CD14-positive monocyte (primary cell): ENCODE measurements at regions not wholly inside any gene's neighbourhood (a gene's known extent, or its start where the extent isn't known, plus 50 kb on each side); places are given as distances from the start of the nearest gene placed in this dataset.

Experiments used
- DNase-seq, 3 donors: peaks; one replicate each; pipeline ENCODE4 v3.0.0-alpha.2; 2011 to 2022
- H2AFZ ChIP-seq: 2 replicates; pipeline ENCODE4 v1.6.0; 2012; ENCODE audit warnings: mild to moderate bottlenecking, low read depth, low read length, inconsistent platforms; ENCODE audit not compliant: insufficient read depth, poor library complexity, severe bottlenecking
- H3K27ac ChIP-seq, 2 donors: 1 replicate in 1 of 2; 2 replicates in 1 of 2; pipeline ENCODE4 v1.5.1; 2012 to 2013; ENCODE audit warnings: low read length in 2 of 2, control low read depth in 1 of 2, inconsistent platforms in 1 of 2, low read depth in 1 of 2, mild to moderate bottlenecking in 1 of 2
- H3K27me3 ChIP-seq, 2 donors: one replicate each; pipeline versions ENCODE4 v1.6.0 to v1.6.1; 2011 to 2013; ENCODE audit warnings: low read length in 2 of 2; ENCODE audit not compliant: control insufficient read depth in 2 of 2, insufficient read depth in 2 of 2
- H3K36me3 ChIP-seq, 2 donors: replicated peaks in 1 of 2; 1 replicate in 1 of 2; 2 replicates in 1 of 2; pipeline versions ENCODE4 v1.5.1 to v1.6.1; 2012 to 2013; ENCODE audit warnings: low read length in 2 of 2, control low read depth in 1 of 2, inconsistent platforms in 1 of 2, mild to moderate bottlenecking in 1 of 2; ENCODE audit not compliant: insufficient read depth in 2 of 2, control insufficient read depth in 1 of 2
- H3K4me1 ChIP-seq, 2 donors: 1 replicate in 1 of 2; 2 replicates in 1 of 2; pipeline versions ENCODE4 v1.5.1 to v1.6.1; 2012 to 2013; ENCODE audit warnings: low read length in 2 of 2, control low read depth in 1 of 2, inconsistent platforms in 1 of 2, mild to moderate bottlenecking in 1 of 2, moderate library complexity in 1 of 2; ENCODE audit not compliant: insufficient read depth in 2 of 2, control insufficient read depth in 1 of 2
- H3K4me2 ChIP-seq: replicated peaks from 2 replicates; pipeline ENCODE3; 2012; ENCODE audit warnings: low read length, moderate library complexity, mild to moderate bottlenecking; ENCODE audit not compliant: poor library complexity, severe bottlenecking; ENCODE audit errors: extremely low read depth
- H3K4me3 ChIP-seq, 3 experiments: fragments of 200-600 bp in 1 of 3; sonication (generic) in 1 of 3; replicated peaks in 1 of 3; 1 replicate in 2 of 3; 2 replicates in 1 of 3; pipeline ENCODE4 v1.5.1; 2011 to 2013; ENCODE audit warnings: low read length in 3 of 3, mild to moderate bottlenecking in 3 of 3, control low read depth in 2 of 3, low read depth in 2 of 3, inconsistent platforms in 1 of 3, moderate library complexity in 1 of 3
- H3K79me2 ChIP-seq: 2 replicates; pipeline ENCODE4 v1.6.0; 2012; ENCODE audit warnings: mild to moderate bottlenecking, control low read depth, inconsistent platforms, low read length, moderate library complexity; ENCODE audit not compliant: insufficient read depth
- H3K9ac ChIP-seq: 2 replicates; pipeline ENCODE4 v1.6.0; 2017; ENCODE audit warnings: low read length, mild to moderate bottlenecking; ENCODE audit not compliant: insufficient read depth, poor library complexity, severe bottlenecking
- H3K9me3 ChIP-seq, 2 donors: replicated peaks in 1 of 2; 1 replicate in 1 of 2; 2 replicates in 1 of 2; pipeline versions ENCODE4 v1.5.1 to v1.6.1; 2012 to 2013; ENCODE audit warnings: low read length in 2 of 2, control low read depth in 1 of 2; ENCODE audit not compliant: control insufficient read depth in 1 of 2, insufficient read depth in 1 of 2
- H4K20me1 ChIP-seq: 2 replicates; pipeline ENCODE4 v1.6.0; 2012; ENCODE audit warnings: mild to moderate bottlenecking, low read length, control low read depth, moderate library complexity; ENCODE audit not compliant: insufficient read depth
- H3K27ac Mint-ChIP-seq, 7 donors: one replicate each; pipeline ENCODE4 v1.8.0; 2020; ENCODE audit warnings: mild to moderate bottlenecking in 7 of 7, mixed read lengths in 7 of 7, moderate library complexity in 6 of 7, inconsistent platforms in 2 of 7
- H3K27me3 Mint-ChIP-seq, 3 donors: one replicate each; pipeline ENCODE4 v1.8.0; 2021 to 2022; ENCODE audit warnings: low read depth in 3 of 3, mild to moderate bottlenecking in 3 of 3, mixed read lengths in 3 of 3, moderate library complexity in 3 of 3, inconsistent platforms in 1 of 3
- H3K36me3 Mint-ChIP-seq, 2 donors: one replicate each; pipeline ENCODE4 v1.8.0; 2020; ENCODE audit warnings: mixed read lengths in 2 of 2, inconsistent platforms in 1 of 2, mild to moderate bottlenecking in 1 of 2
- H3K4me1 Mint-ChIP-seq: one replicate; pipeline ENCODE4 v1.8.0; 2020; ENCODE audit warnings: mild to moderate bottlenecking, mixed read lengths
- H3K4me3 Mint-ChIP-seq, 2 donors: one replicate each; pipeline ENCODE4 v1.8.0; 2020; ENCODE audit warnings: mild to moderate bottlenecking in 2 of 2, mixed read lengths in 2 of 2, moderate library complexity in 1 of 2
- H3K9me3 Mint-ChIP-seq, 7 donors: one replicate each; pipeline ENCODE4 v1.8.0; 2020 to 2022; ENCODE audit warnings: mixed read lengths in 7 of 7, mild to moderate bottlenecking in 6 of 7, moderate library complexity in 6 of 7, inconsistent platforms in 2 of 7
- WGBS: methylation state at CpG from one replicate; pipeline ENCODE4 v1.1.5; 2013; ENCODE audit warnings: missing lambda C conversion rate; ENCODE audit not compliant: insufficient coverage; 5-methylcytosine and 5-hydroxymethylcytosine counted together
- intact Hi-C, 2 donors: fragments of 100-400 bp; cut with micrococcal nuclease; formaldehyde crosslinking; loops; one replicate each; pipeline versions ENCODE4 v1.15.0 to v1.15.1; 2023
- TF ChIP-seq, protein P1 (sequence below): fragments of 200-600 bp; IDR thresholded peaks from one replicate; pipeline ENCODE4 v1.8.0; 2022; ENCODE audit warnings: antibody characterized with exemption, mild to moderate bottlenecking

DNA sequence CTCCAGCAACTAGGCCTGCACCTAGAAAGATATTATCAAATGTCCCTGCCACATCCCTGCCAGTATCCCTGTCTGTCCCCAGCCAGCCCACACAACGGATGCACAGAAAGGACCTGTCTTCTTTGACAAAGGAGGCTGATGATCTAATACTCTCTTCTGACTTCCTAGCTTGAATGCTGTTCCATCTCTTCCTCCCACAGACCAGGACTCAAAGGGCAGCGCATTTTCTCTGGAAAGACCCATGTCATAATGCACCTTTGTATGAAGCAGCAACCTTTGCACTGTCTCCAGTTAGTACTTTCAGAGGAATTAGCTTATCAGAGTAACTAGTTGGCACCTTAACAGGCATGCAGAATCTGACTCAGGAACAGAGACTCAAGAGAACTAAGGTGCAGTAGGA is 53.3 kb upstream of the TAF8 start:
- Mint-ChIP-seq H3K36me3 (no peaks in the 10 kb centered on the region), H3K4me1 (no peaks in the 10 kb centered on the region)
- H4K20me1 ChIP-seq = peaks cover 9% of the 10 kb centered on the region

DNA sequence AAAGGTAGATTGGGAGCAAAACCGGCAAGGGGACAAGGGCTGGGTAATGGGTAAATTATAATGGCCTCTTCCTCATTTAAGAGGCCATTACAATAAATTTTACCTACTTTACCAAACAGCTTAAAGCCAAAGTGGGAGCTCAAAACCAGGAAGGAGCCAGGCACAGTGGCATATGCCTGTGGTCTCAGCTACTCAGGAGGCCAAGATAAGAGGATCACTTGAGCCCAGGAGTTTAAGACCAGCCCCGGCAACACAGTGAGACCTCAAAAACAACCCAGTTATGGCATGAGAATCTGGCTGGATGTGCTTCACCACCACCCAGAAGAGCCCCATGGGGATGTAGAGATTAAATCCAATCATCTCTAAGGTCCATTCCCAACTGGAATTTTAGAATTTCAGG is 52.9 kb upstream of the TAF8 start:
- H3K27ac ChIP-seq = no peak overlapping the region
- Mint-ChIP-seq H3K4me1 (no peaks in the 10 kb centered on the region), H3K27ac (no peak overlapping the region), H3K4me3 (no peak overlapping the region), H3K27me3 (peaks cover 0 to 2% (median under 1%) of the 10 kb centered on the region in 3 donors), H3K36me3 (no peaks in the 10 kb centered on the region), H3K9me3 (peaks cover 0 to 3% (median 0%) of the 10 kb centered on the region in 7 donors)
- H3K4me2 ChIP-seq = no peak overlapping the region
- no peak overlapping the region for H3K4me3 ChIP-seq
- WGBS = no CpG with 5 or more reads among the region's 2 CpGs
- no peaks in the 10 kb centered on the region for H3K9me3 ChIP-seq
- no peaks in the 10 kb centered on the region for H3K79me2 ChIP-seq
- H3K9ac ChIP-seq = no peak overlapping the region
- DNase-seq = no peak
- H2AFZ ChIP-seq = no peak overlapping the region
- intact Hi-C loops = no loop called here
- H3K36me3 ChIP-seq = no peaks in the 10 kb centered on the region
- TF ChIP-seq, protein P1, sequence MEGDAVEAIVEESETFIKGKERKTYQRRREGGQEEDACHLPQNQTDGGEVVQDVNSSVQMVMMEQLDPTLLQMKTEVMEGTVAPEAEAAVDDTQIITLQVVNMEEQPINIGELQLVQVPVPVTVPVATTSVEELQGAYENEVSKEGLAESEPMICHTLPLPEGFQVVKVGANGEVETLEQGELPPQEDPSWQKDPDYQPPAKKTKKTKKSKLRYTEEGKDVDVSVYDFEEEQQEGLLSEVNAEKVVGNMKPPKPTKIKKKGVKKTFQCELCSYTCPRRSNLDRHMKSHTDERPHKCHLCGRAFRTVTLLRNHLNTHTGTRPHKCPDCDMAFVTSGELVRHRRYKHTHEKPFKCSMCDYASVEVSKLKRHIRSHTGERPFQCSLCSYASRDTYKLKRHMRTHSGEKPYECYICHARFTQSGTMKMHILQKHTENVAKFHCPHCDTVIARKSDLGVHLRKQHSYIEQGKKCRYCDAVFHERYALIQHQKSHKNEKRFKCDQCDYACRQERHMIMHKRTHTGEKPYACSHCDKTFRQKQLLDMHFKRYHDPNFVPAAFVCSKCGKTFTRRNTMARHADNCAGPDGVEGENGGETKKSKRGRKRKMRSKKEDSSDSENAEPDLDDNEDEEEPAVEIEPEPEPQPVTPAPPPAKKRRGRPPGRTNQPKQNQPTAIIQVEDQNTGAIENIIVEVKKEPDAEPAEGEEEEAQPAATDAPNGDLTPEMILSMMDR = no peak
- H4K20me1 ChIP-seq = peaks cover 9% of the 10 kb centered on the region
- no peaks in the 10 kb centered on the region for H3K4me1 ChIP-seq
- no peaks in the 10 kb centered on the region for H3K27me3 ChIP-seq

More for the DNA sequence above, 53.3 kb upstream of the TAF8 start:
- H3K4me2 ChIP-seq = no peak overlapping the region
- no peaks in the 10 kb centered on the region for H3K79me2 ChIP-seq
- Mint-ChIP-seq H3K4me3 (no peak overlapping the region), H3K27ac (peak overlapping the region in 1 of 7 donors; percentile 47), H3K27me3 (peaks cover 0 to 2% (median 0%) of the 10 kb centered on the region in 3 donors), H3K9me3 (peaks cover 0 to 3% (median 0%) of the 10 kb centered on the region in 7 donors)
- 50% methylated on average over 2 of the region's 2 CpGs for WGBS
- no peak overlapping the region for H3K9ac ChIP-seq
- TF ChIP-seq, protein P1 = no peak
- no peaks in the 10 kb centered on the region for H3K9me3 ChIP-seq
- H3K27me3 ChIP-seq = no peaks in the 10 kb centered on the region
- DNase-seq = no peak
- H3K4me1 ChIP-seq = no peaks in the 10 kb centered on the region
- intact Hi-C loops = no loop called here
- H3K36me3 ChIP-seq = no peaks in the 10 kb centered on the region
- no peak overlapping the region for H3K4me3 ChIP-seq
- no peak overlapping the region for H2AFZ ChIP-seq
- H3K27ac ChIP-seq = no peak overlapping the region
